Activated CD8-positive, alpha-beta T cell treated with anti-CD3 and anti-CD28 coated beads, Interleukin-2, amount 10 ng/mL, durations not matched to agents 7 days and 5 days (primary cell): ENCODE measurements at regions not wholly inside any gene's neighbourhood (a gene's known extent, or its start where the extent isn't known, plus 50 kb on each side); places are given as distances from the start of the nearest gene placed in this dataset.
"Not testable (repeated sequence)": the region's sequence is repeated elsewhere in the genome, so short reads cannot be mapped to it uniquely, and the experiment has no call there.

Experiments used
- ATAC-seq: fragments of 150-1000 bp; cut with Tn5 transposase; one replicate; pipeline ENCODE4 v1.10.0; 2021; ENCODE audit warnings: moderate library complexity
- CTCF ChIA-PET: fragments of 350-600 bp; sonication (Branson Sonifier 250); formaldehyde crosslinking; loops from one replicate; lab custom pipeline; 2021; ENCODE audit warnings: antibody characterized with exemption; lab: Charles Lee
- POLR2A ChIA-PET: fragments of 350-600 bp; sonication (Branson Sonifier 250); formaldehyde crosslinking; loops from one replicate; lab custom pipeline; 2021; ENCODE audit warnings: antibody characterized with exemption; lab: Charles Lee
- DNase-seq: peaks from one replicate; pipeline ENCODE4 v3.0.0-alpha.2; 2020
- H3K27ac Mint-ChIP-seq: one replicate; pipeline ENCODE4 v1.8.0; 2021; ENCODE audit warnings: mild to moderate bottlenecking, mixed read lengths
- H3K27me3 Mint-ChIP-seq: one replicate; pipeline ENCODE4 v1.8.0; 2021; ENCODE audit warnings: low read depth, mixed read lengths
- H3K36me3 Mint-ChIP-seq: one replicate; pipeline ENCODE4 v1.8.0; 2021; ENCODE audit warnings: low read depth, mixed read lengths
- H3K4me1 Mint-ChIP-seq: one replicate; pipeline ENCODE4 v1.8.0; 2021; ENCODE audit warnings: low read depth, mixed read lengths
- H3K4me3 Mint-ChIP-seq: one replicate; pipeline ENCODE4 v1.8.0; 2021; ENCODE audit warnings: mild to moderate bottlenecking, mixed read lengths
- H3K9me3 Mint-ChIP-seq: one replicate; pipeline ENCODE4 v1.8.0; 2022; ENCODE audit warnings: mixed read lengths; ENCODE audit not compliant: insufficient read depth

DNA sequence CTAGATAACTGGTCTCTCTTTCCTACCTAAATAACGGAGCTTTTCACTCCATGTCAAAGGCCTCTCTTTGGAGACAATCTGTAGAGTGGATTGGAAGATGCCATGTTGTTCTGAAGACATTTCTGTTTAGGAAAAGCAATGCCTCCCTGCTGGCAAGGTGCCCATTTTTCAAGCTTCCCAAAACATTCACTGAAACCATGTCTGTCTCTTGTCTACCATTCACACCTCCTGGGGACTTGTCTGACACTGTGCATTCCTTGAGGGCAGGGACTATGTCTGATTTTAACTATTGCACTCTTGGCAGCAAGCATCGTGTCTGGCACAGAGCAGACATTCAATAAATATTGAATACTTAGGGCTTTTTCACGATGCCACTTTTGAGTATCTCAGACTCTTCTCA, 528.9 kb upstream of the NRP1 start:
- H3K4me3 Mint-ChIP-seq = no peak overlapping the region
- H3K4me1 Mint-ChIP-seq = no peaks in the 10 kb centered on the region
- no peaks in the 10 kb centered on the region for H3K36me3 Mint-ChIP-seq
- ChIA-PET POLR2A (no interaction called here), CTCF (no interaction called here)
- no peaks in the 10 kb centered on the region for H3K9me3 Mint-ChIP-seq
- DNase-seq (no peak), ATAC-seq (no peak)
- H3K27me3 Mint-ChIP-seq = no peaks in the 10 kb centered on the region
- no peak overlapping the region for H3K27ac Mint-ChIP-seq

DNA sequence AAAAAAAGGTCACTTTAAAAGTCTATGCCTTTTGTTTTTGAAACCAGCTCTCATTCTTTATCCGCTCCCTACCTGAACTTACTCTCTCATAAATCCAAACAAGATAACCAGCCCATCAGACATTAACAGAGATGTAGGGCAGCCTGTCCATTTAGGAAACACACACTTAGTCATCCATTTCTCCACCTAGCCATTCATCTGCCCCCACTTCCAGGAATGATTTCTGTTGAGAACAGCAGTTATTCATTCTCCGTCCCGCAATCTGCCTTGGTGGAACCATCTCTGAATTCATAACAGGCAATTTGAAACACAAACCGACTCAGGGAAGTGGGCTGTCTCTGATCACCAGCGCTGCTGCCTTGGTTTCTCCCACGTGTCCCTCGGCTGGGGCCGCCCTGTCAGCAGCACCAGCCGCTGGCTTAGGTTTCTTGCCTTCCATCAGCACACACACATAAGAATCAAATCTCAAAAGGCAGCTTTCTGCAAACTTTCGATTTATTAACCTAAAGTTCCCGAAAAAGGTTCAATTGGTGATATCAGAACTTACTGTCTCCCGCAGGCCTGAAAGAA, 528.2 kb upstream of the NRP1 start:
- ChIA-PET POLR2A (no interaction called here), CTCF (no interaction called here)
- Mint-ChIP-seq H3K27ac (no peak overlapping the region), H3K27me3 (no peaks in the 10 kb centered on the region), H3K4me1 (no peaks in the 10 kb centered on the region), H3K36me3 (no peaks in the 10 kb centered on the region), H3K9me3 (no peaks in the 10 kb centered on the region), H3K4me3 (no peak overlapping the region)
- DNase-seq = no peak
- ATAC-seq = no peak

DNA sequence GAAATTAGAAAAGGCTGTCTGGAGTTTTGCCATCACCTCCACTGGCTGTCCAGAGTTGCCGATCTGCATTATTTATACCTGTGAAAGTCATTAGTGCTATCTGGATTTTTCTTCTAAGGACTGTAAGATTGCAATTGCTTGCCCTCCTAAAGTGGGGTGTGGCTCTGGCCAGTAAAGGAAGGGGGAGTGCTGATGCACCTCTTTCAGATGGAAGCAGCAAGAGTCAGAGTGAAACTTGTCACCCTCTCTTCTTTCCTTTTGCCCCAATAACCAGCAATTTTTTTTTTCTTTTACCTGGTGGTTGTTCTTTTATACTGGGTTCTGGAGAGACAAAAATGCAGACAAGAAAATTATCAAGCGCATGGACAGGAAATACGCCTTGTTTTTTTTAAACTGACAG, 527.4 kb upstream of the NRP1 start:
- CTCF ChIA-PET = no interaction called here
- ATAC-seq = no peak
- POLR2A ChIA-PET = no interaction called here
- Mint-ChIP-seq H3K9me3 (no peaks in the 10 kb centered on the region), H3K36me3 (no peaks in the 10 kb centered on the region), H3K4me1 (no peaks in the 10 kb centered on the region), H3K27ac (no peak overlapping the region), H3K4me3 (no peak overlapping the region), H3K27me3 (no peaks in the 10 kb centered on the region)
- no peak for DNase-seq

DNA sequence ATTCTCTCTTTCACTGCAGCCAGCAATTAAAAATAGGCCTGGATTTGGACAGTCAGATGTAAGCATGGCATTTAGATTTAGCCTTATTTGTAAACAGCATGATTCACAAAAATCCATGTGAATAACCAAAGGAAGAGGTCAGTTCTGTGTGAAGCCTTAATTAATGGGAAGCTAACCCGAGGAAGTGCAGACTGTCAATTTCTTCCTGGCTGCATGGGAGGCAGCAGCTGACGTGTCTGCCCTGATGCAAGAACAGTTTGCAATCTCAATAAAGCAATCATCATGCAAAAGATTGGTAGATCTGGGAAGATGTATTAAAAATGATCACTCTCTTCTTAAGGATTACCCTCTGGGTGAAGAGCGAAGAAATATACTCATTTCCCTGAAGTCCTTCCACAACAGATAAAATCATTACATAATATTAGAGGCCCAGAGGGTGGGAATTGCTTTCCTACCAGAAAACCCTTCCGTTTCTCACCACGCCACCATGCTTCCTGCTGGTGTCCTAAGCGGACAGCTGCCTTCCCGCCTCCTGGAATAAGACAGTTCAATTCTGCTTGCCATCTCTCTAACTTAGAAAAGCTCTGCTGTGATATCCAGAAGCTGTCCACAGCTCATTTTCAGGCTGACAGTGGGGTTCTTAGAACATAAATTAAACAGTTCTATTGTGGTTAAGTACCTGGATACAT, 526.7 kb upstream of the NRP1 start:
- ChIA-PET CTCF (no interaction called here), POLR2A (no interaction called here)
- H3K27me3 Mint-ChIP-seq = no peaks in the 10 kb centered on the region
- H3K4me3 Mint-ChIP-seq = no peak overlapping the region
- no peaks in the 10 kb centered on the region for H3K9me3 Mint-ChIP-seq
- H3K36me3 Mint-ChIP-seq = no peaks in the 10 kb centered on the region
- no peak for DNase-seq
- ATAC-seq = no peak
- H3K4me1 Mint-ChIP-seq = no peaks in the 10 kb centered on the region
- no peak overlapping the region for H3K27ac Mint-ChIP-seq

DNA sequence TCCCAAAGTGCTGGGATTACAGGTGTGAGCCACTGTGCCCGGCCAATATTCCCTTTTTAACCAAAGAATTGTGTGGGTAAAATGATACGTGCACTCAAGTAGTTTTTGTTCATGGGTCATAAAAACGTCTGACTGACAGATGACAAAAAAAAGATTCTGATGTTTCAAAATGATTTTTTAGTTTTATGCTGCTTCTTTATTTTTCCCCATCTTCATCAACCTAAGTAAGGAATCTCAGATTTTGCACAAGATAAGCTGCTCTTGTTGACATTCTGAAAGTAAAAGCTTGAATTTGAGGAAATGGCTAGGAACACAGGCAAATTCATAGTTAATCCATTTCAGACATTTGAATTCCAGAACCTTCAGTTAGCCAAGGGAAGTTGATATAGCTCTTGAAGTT, 526.1 kb upstream of the NRP1 start:
- no peak overlapping the region for H3K4me3 Mint-ChIP-seq
- H3K36me3 Mint-ChIP-seq = no peaks in the 10 kb centered on the region
- ChIA-PET POLR2A (no interaction called here), CTCF (no interaction called here)
- no peak for ATAC-seq
- H3K27ac Mint-ChIP-seq = no peak overlapping the region
- no peaks in the 10 kb centered on the region for H3K4me1 Mint-ChIP-seq
- no peak for DNase-seq
- no peaks in the 10 kb centered on the region for H3K27me3 Mint-ChIP-seq
- H3K9me3 Mint-ChIP-seq = no peaks in the 10 kb centered on the region

DNA sequence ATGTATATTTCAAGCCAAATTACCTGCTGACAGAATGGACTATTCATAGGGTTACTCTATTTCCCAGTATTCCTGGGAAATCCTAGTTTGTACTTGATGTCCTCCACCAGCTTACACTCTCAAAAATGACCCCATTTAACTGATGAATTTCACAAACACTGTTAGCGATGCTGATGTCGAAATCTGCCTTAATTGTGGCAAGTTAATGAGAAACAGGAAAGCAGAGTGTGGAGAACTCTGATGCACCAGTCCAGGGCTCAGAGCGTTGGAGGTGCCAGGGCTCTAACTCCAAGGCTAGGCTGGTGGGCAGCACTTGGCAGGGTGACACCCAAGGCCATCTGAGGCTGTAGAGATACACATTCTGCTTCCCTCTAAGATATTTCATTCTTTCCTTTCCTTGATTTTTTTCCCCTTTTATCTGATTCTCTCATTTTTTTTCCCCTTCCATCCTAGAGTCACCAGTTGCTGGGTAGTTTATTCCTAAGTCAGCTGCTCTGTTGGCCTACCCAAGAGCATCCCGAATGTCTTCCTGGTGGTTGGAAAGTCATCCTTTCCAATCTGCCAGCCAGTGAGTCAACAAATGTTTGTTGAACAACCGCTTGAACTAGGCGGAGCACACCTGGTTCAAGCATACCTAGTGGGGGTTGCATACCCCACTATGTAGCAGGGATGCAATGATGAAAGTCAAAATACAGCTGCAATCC, 525.0 kb upstream of the NRP1 start:
- H3K9me3 Mint-ChIP-seq = no peaks in the 10 kb centered on the region
- H3K36me3 Mint-ChIP-seq = no peaks in the 10 kb centered on the region
- H3K4me1 Mint-ChIP-seq = no peaks in the 10 kb centered on the region
- H3K27ac Mint-ChIP-seq = no peak overlapping the region
- ChIA-PET CTCF (no interaction called here), POLR2A (no interaction called here)
- no peak for DNase-seq
- peaks cover 2% of the 10 kb centered on the region for H3K27me3 Mint-ChIP-seq
- ATAC-seq = no peak
- H3K4me3 Mint-ChIP-seq = no peak overlapping the region

DNA sequence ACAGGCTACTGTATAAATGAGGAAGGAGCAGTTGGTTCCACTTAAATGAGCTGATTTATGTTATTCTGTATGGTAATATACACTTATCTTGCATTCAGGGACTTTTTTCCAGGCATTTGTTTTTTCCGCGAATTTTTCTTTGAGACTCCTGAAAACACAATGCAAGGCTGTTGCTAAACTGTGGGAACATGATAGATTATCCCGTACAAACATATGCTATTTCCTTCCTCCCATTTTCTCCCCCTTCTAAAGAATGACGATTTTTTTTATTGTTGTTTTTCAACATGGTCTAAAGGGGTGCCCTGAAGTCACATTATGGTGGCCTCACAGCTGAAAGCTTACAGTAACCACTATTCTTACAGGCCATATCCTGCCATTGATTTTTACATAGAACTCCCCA, 523.9 kb upstream of the NRP1 start:
- ATAC-seq (no peak), DNase-seq (no peak)
- CTCF ChIA-PET = no interaction called here

DNA sequence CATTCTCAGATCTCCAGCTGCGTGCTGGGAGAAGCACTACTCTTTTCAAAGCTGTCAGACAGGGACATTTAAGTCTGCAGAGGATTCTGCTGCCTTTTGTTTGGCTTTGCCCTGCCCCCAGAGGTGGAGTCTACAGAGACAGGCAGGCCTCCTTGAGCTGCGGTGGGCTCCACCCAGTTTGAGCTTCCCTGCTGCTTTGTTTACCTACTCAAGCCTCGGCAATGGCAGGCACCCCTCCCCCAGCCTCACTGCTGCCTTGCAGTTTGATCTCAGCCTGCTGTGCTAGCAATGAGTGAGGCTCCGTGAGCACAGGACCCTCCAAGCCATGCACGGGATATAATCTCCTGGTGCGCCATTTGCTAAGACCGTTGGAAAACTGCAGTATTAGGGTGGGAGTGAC, 518.8 kb upstream of the NRP1 start:
- H3K4me3 Mint-ChIP-seq, POLR2A ChIA-PET, H3K9me3 Mint-ChIP-seq: not testable (repeated sequence)

More for the DNA sequence above, 523.9 kb upstream of the NRP1 start:
- POLR2A ChIA-PET = no interaction called here
- Mint-ChIP-seq H3K4me1 (no peaks in the 10 kb centered on the region), H3K9me3 (no peaks in the 10 kb centered on the region), H3K4me3 (no peak overlapping the region), H3K27me3 (peaks cover 2% of the 10 kb centered on the region), H3K36me3 (no peaks in the 10 kb centered on the region), H3K27ac (no peak overlapping the region)

DNA sequence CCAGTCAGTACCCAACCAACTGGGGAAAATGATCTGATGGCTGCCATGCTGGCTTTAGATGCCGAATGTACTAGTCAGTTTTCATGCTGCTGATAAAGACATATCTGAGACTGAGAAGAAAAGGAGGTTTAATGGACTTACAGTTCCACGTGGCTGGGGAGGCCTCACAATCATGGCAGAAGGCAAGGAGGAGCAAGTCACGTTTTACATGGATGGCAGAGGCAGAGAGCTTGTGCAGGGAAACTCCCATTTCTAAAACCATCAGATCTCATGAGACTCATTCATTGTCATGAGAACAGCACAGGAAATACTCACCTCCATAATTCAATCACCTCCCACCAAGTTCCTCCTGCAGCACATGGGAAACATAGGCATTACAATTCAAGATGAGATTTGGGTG, 508.9 kb upstream of the NRP1 start:
- CTCF ChIA-PET = no interaction called here
- no peak overlapping the region for H3K4me3 Mint-ChIP-seq
- no peaks in the 10 kb centered on the region for H3K36me3 Mint-ChIP-seq
- no peak overlapping the region for H3K27ac Mint-ChIP-seq
- POLR2A ChIA-PET = no interaction called here
- no peaks in the 10 kb centered on the region for H3K9me3 Mint-ChIP-seq
- ATAC-seq (no peak), DNase-seq (no peak)
- H3K27me3 Mint-ChIP-seq = no peaks in the 10 kb centered on the region
- no peaks in the 10 kb centered on the region for H3K4me1 Mint-ChIP-seq

More for the DNA sequence above, 518.8 kb upstream of the NRP1 start:
- H3K4me1 Mint-ChIP-seq, H3K36me3 Mint-ChIP-seq, ATAC-seq, H3K27ac Mint-ChIP-seq, CTCF ChIA-PET, H3K27me3 Mint-ChIP-seq, DNase-seq: not testable (repeated sequence)

DNA sequence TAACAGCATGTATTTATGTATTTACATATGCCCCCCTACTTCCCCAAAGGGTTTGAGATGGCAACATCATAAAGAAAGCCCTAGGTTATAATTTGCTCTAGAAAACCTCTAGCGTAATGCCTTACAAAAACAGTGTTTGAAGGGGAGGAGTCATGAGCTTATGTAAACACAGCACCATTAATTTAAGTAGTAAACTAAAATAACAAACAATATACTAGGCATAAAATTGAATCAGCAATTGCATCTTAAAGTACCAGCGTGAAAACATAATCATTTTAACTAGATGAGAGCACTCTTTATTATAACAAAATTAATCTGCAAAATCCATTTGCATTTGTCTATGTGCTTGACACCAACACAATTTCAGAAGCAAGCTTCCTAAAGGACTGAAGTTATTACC, 507.2 kb upstream of the NRP1 start:
- DNase-seq (no peak), ATAC-seq (no peak)
- Mint-ChIP-seq H3K9me3 (no peaks in the 10 kb centered on the region), H3K4me3 (no peak overlapping the region), H3K4me1 (no peaks in the 10 kb centered on the region), H3K36me3 (no peaks in the 10 kb centered on the region), H3K27ac (no peak overlapping the region), H3K27me3 (no peaks in the 10 kb centered on the region)
- ChIA-PET CTCF (no interaction called here), POLR2A (no interaction called here)

DNA sequence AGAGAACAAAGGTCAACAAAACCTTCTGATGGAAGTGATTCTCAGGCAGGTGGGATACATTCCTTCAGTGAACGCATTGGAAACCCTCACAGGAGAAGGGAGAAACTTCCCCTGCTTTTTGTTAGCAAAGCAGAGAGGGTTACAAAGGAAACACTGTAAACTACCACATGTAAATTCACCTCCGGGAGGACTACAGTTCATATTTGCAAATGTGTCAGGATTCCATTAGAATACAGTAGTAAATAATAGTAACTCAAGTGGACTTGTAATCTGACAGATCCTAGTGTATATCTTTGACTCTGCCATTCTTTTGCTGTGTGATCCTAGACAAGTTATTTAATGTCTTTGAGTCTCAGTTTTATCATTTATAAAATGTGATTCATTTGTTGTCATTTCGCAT, 504.3 kb upstream of the NRP1 start:
- CTCF ChIA-PET = no interaction called here
- H3K9me3 Mint-ChIP-seq = no peaks in the 10 kb centered on the region
- no peak overlapping the region for H3K4me3 Mint-ChIP-seq
- ATAC-seq = no peak
- H3K27me3 Mint-ChIP-seq = no peaks in the 10 kb centered on the region
- no peak overlapping the region for H3K27ac Mint-ChIP-seq
- no peaks in the 10 kb centered on the region for H3K36me3 Mint-ChIP-seq
- H3K4me1 Mint-ChIP-seq = no peaks in the 10 kb centered on the region
- POLR2A ChIA-PET = no interaction called here
- no peak for DNase-seq

DNA sequence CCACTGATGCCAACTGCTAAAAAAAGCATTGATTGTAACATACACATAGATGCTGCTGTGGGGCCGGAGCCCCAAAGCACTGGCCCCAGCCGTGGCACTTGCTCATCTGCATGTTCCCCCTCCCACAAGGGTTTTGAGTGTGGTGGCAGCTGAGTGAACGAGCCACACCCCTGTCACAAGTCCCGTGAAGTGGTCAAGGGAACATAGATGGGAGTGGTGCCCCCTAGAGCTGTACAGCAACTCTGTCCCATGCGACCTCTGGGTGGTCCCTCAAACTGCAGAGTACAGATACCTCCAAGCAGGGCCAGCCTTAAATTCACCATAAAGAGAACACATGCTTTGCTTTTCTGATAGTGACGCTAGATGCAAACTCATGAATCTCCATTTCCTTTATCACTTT, 503.3 kb upstream of the NRP1 start:
- no peaks in the 10 kb centered on the region for H3K9me3 Mint-ChIP-seq
- ChIA-PET CTCF (no interaction called here), POLR2A (no interaction called here)
- H3K4me3 Mint-ChIP-seq = no peak overlapping the region
- no peaks in the 10 kb centered on the region for H3K4me1 Mint-ChIP-seq
- no peak for ATAC-seq
- H3K27ac Mint-ChIP-seq = no peak overlapping the region
- no peaks in the 10 kb centered on the region for H3K36me3 Mint-ChIP-seq
- no peak for DNase-seq
- H3K27me3 Mint-ChIP-seq = no peaks in the 10 kb centered on the region
